ENCODE measurements at regions not wholly inside any gene's neighbourhood (a gene's known extent, or its start where the extent isn't known, plus 50 kb on each side); places are given as distances from the start of the nearest gene placed in this dataset.
"Not testable (repeated sequence)": the region's sequence is repeated elsewhere in the genome, so short reads cannot be mapped to it uniquely, and the experiment has no call there.

GRCh38 chr17:63019138-63019873 lies 53.3 kb downstream of the TANC2 start:
- no peak for DNase-seq (ENCODE audit: low read depth)

DNA sequence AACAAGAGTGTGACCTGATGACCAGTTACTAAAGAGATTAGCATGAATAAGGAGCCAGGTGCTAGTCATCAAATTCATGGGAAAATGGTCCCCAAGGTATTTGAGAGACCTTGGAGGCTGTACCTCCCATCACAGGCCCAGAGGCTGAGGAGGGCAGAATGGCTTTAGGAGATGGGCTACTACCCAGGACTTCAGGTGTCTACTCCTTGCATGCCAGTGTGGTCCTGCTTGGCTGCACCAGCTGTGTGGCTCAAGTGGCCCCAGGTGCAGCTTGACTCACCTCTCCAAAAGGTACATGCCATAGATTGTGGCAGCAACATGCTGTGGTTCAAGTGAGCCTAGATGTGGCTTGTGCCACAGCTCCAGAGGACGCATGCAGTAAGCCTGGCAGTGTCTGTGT lies 56.5 kb downstream of the TANC2 start:
- DNase-seq (ENCODE audit: low read depth) = no peak

GRCh38 chr17:63023049-63023448 lies 57.0 kb downstream of the TANC2 start:
- no peak for DNase-seq (ENCODE audit: low read depth)

GRCh38 chr17:63024201-63024600 lies 58.2 kb downstream of the TANC2 start:
- DNase-seq (ENCODE audit: low read depth) = no peak

- DNase-seq (ENCODE audit: low read depth) = no peak
Measured at GRCh38 chr17:63024716-63025115, 58.7 kb downstream of the TANC2 start.

- not testable (repeated sequence) for DNase-seq (ENCODE audit: low read depth)
Measured at GRCh38 chr17:63025637-63026036, 59.6 kb downstream of the TANC2 start.

DNA sequence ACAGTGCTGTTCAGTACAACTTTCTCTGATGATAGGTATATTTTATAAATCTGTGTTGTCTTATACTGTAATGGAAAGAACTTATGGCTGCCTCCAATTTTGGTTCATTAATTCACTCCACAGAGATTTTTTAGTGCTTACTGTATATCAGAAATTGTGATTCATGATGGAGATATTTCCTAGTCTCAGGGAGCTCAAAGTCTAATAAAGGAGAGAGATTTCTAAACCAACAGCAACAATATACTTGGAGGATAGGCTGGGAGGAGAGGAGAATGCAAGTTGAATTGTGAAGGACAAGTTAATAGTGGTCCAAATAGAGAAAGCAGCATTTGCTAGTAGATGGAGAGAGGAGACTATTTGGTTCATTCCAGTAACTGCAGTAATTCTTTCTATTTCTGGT lies 63.5 kb downstream of the TANC2 start:
- DNase-seq (ENCODE audit: low read depth) = peak; percentile 65

GRCh38 chr17:63032142-63032541 lies 66.1 kb downstream of the TANC2 start:
- DNase-seq (ENCODE audit: low read depth) = no peak

- DNase-seq (ENCODE audit: low read depth) = no peak
Measured at GRCh38 chr17:63033142-63033541, 67.1 kb downstream of the TANC2 start.

DNA sequence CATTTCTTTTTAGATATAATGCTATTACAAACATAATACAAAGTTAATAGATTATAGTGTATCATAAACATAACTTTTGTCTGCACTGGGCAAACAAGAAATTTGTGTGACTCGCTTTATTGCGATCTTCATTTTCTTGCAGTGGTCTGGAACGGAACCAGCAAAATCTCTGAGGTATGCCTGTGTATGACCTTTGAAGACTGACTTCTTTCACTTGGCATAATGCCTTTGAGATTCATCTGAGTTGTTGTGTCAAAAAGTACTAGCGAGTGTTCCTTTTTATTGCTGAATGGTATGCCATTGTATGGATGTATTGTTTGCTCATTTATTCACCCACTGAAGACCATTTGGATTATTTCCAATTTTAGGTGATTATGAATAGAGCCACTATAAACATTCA lies 69.2 kb downstream of the TANC2 start:
- DNase-seq (ENCODE audit: low read depth) = peak; percentile 64

GRCh38 chr17:63035695-63036094 lies 69.7 kb downstream of the TANC2 start:
- peak; percentile 6 for DNase-seq (ENCODE audit: low read depth)

GRCh38 chr17:63039342-63039741 lies 73.3 kb downstream of the TANC2 start:
- DNase-seq (ENCODE audit: low read depth) = no peak

GRCh38 chr17:63039899-63040602 lies 74.0 kb downstream of the TANC2 start:
- DNase-seq (ENCODE audit: low read depth) = peak; percentile 59

GRCh38 chr17:63040816-63041215 lies 74.8 kb downstream of the TANC2 start:
- no peak for DNase-seq (ENCODE audit: low read depth)

DNA sequence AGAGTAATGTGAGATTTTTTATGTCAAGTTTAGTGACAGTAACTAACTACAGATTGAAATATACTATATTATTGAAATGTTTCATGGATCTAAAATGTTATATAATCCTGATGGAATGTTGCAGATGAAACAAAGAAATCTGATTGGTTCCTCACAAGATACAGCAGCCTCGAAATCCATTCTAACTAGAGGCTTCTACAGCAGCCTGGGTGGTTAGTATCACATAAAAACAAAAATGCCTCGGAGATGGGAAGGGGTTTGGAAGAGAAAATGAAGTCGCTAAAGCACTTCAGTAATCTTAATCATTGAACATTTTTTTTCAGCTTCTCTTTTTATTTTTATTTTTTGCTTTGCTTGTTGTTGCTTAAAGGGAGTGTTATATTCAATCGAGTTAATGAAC lies 75.2 kb downstream of the TANC2 start:
- DNase-seq (ENCODE audit: low read depth) = no peak

- no peak for DNase-seq (ENCODE audit: low read depth)
Measured at GRCh38 chr17:63041722-63042121, 75.7 kb downstream of the TANC2 start.

GRCh38 chr17:63042256-63042812 lies 76.3 kb downstream of the TANC2 start:
- DNase-seq (ENCODE audit: low read depth) = no peak

- not testable (repeated sequence) for DNase-seq (ENCODE audit: low read depth)
Measured at GRCh38 chr17:63057560-63057959, 91.5 kb downstream of the TANC2 start.

DNA sequence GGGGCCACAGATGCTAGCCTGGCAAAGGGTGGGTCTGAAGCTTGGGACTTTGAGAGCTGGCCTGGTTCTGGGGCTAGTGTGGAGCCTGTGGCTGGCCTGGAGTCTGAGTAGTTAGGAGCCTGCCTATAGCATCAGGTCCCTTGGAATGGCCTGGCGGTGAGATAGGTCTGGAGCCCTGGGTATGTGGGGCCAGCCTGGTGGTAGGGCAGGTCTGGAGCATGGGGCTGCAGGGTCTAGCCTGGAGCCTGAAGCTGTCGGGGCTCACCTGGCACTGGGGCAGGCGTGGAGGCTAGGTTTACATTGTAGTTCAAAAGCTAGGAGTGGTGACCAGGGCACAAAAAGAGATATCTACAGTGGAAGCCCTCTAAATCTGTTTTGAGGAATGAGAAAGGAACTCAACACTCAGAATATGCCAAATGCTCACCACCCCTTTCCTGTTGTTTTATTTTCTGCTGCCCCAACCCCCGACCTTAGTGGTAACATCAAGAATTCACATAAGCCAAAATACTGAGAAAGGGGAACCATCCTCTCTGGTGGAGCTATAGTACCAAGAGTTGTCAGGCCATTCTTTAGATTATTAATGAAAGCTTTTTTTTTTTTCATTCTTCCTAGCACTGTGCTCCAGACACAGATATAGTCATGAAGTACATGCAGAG lies 100.3 kb downstream of the TANC2 start:
- DNase-seq (ENCODE audit: low read depth) = no peak

- DNase-seq (ENCODE audit: low read depth) = no peak
Measured at GRCh38 chr17:63069245-63069644, 103.2 kb downstream of the TANC2 start.

DNA sequence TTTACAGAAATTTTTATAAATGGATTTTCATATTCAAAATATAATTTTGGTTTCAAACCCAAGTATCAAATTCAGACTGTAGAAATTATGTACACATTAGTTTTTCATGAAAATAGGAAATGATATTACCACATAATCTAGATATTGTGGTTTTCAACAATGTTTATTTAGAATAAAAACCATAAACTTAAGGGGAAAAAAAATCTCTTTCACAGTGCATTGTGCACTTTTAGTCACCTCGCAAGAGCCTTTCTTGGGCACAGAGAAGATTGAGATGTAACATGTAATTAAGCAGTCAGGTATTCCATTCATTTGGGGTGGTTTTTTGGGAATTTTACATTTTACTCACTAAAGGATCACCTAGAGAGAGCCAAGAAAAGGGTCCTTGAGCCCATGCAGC lies 104.0 kb downstream of the TANC2 start:
- DNase-seq (ENCODE audit: low read depth) = no peak

DNA sequence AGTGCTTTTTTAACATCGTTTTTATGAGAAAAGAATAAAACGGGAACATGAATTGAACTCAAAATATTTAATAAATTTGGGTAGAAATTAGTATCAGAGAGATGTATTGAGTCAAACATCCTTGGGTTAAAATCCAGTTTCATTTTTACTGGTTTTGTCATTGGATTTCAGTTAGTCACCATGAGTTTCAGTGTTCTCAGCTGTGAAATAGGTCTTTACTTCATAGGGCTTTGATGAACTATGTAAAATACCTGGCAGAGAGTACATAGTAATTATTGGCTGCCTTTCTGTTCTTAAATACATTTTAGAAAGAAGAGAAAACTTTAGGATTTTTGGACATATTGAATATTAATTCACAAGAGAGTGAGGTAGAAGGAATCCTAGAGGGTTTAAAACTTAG lies 105.8 kb downstream of the TANC2 start:
- DNase-seq (ENCODE audit: low read depth) = no peak

Data from HT1080 (cell line).